HepG2 (cell line): ENCODE measurements at regions not wholly inside any gene's neighbourhood (a gene's known extent, or its start where the extent isn't known, plus 50 kb on each side); places are given as distances from the start of the nearest gene placed in this dataset.

ENCODE experiments used
- ATAC-seq: fragments of 200-7000 bp; cut with Tn5 transposase; 3 replicates; pipeline ENCODE4 v1.9.1; 2020; ENCODE audit warnings: mild to moderate bottlenecking, moderate library complexity
- BruUV-seq: library from RNA; stranded (reverse); fragments of 400-500 nt; replicated peaks from 2 replicates; lab custom pipeline; 2021; lab: Mats Ljungman, UMichigan
- CTCF ChIA-PET: fragments of 300-600 bp; formaldehyde crosslinking; extraction: SDS; loops from one replicate; lab custom pipeline; 2021; ENCODE audit warnings: low total read pairs, inconsistent platforms, low intra/inter-chr PET ratio; lab: Yijun Ruan, JAX
- POLR2A ChIA-PET: fragments of 350-600 bp; sonication (Branson Sonifier 250); formaldehyde crosslinking; loops from one replicate; lab custom pipeline; 2020; ENCODE audit warnings: antibody characterized with exemption, inconsistent platforms; lab: Yijun Ruan, JAX
- DNase-seq: peaks from one replicate; pipeline ENCODE4 v3.0.0-alpha.2; 2015; ENCODE audit warnings: low spot score
- FAIRE-seq: peaks from 3 replicates; lab custom pipeline; 2011; peaks lifted over from hg19 to GRCh38; lab: Jason Lieb, UNC
- H2AFZ ChIP-seq: one replicate; pipeline ENCODE4 v1.6.1; 2011; ENCODE audit warnings: low read length, inconsistent platforms
- H3K27ac ChIP-seq: fragments of 300-600 bp; 3 replicates; pipeline ENCODE4 v1.8.0; 2011; ENCODE audit warnings: mixed run types, mild to moderate bottlenecking, mixed read lengths, low read length, inconsistent platforms; ENCODE audit not compliant: insufficient read depth; ENCODE audit errors: extremely low read length
- H3K27me3 ChIP-seq, 2 experiments: fragments of 200-600 bp in 1 of 2; 2 replicates in 1 of 2; 3 replicates in 1 of 2; pipeline versions ENCODE4 v1.6.0 to v1.8.0; 2011; ENCODE audit warnings: low read length in 2 of 2, mild to moderate bottlenecking in 2 of 2, moderate library complexity in 2 of 2, inconsistent platforms in 1 of 2; ENCODE audit not compliant: insufficient read depth in 2 of 2, control insufficient read depth in 1 of 2
- H3K36me3 ChIP-seq, 2 experiments: fragments of 200-600 bp in 1 of 2; replicated peaks in 1 of 2; 2 replicates in 1 of 2; 3 replicates in 1 of 2; pipeline versions ENCODE4 v1.5.1 to v1.8.0; 2011; ENCODE audit warnings: low read length in 2 of 2, inconsistent platforms in 1 of 2; ENCODE audit not compliant: insufficient read depth in 2 of 2, control insufficient read depth in 1 of 2
- H3K4me1 ChIP-seq: 2 replicates; pipeline ENCODE4 v1.5.1; 2012; ENCODE audit warnings: low read length, inconsistent platforms; ENCODE audit not compliant: insufficient read depth
- H3K4me2 ChIP-seq: 2 replicates; pipeline ENCODE4 v1.6.0; 2011; ENCODE audit warnings: low read depth, low read length, inconsistent platforms
- H3K4me3 ChIP-seq, 3 experiments: fragments of 200-600 bp in 1 of 3; sonication (generic), shearing (Covaris generic) in 1 of 3; replicated peaks in 1 of 3; 2 replicates each; pipeline ENCODE4 v1.5.1; 2011 to 2016; ENCODE audit warnings: low read length in 3 of 3, inconsistent platforms in 2 of 3, low read depth in 2 of 3, mild to moderate bottlenecking in 2 of 3, control low read depth in 1 of 3, mixed read lengths in 1 of 3; ENCODE audit not compliant: insufficient read depth in 1 of 3
- H3K79me2 ChIP-seq: one replicate; pipeline ENCODE4 v1.6.1; 2011; ENCODE audit warnings: low read length, inconsistent platforms; ENCODE audit not compliant: insufficient read depth
- H3K9ac ChIP-seq: 2 replicates; pipeline ENCODE4 v1.6.0; 2011; ENCODE audit warnings: mild to moderate bottlenecking, low read depth, low read length, inconsistent platforms; ENCODE audit not compliant: insufficient read depth
- H3K9me3 ChIP-seq: 2 replicates; pipeline ENCODE4 v1.5.1; 2012; ENCODE audit warnings: mild to moderate bottlenecking, low read length
- H4K20me1 ChIP-seq: 2 replicates; pipeline ENCODE4 v1.6.0; 2011; ENCODE audit warnings: inconsistent platforms, mild to moderate bottlenecking, low read length, moderate library complexity; ENCODE audit not compliant: insufficient read depth
- ASH2L ChIP-seq: fragments of 300-600, 200-600 bp; sonication (generic); IDR thresholded peaks from 2 replicates; pipeline ENCODE4 v1.7.0; 2017; ENCODE audit warnings: low read depth, mild to moderate bottlenecking, moderate library complexity, mixed read lengths, low read length; ENCODE audit not compliant: insufficient read length
- ELF4 ChIP-seq: sonication (generic); formaldehyde crosslinking; IDR thresholded peaks from 2 replicates; pipeline ENCODE4 v1.5.0; 2020; ENCODE audit warnings: missing genetic modification reagents, mild to moderate bottlenecking, moderate library complexity, borderline replicate concordance
- FOXA3 ChIP-seq: IDR thresholded peaks from 2 replicates; pipeline ENCODE4 v1.6.1; 2016; ENCODE audit warnings: missing genetic modification reagents, missing compliant biosample characterization
- FOXM1 ChIP-seq: sonication (generic); formaldehyde crosslinking; IDR thresholded peaks from 2 replicates; pipeline ENCODE4 v1.5.0; 2020; ENCODE audit warnings: missing genetic modification reagents
- GATA4 ChIP-seq: sonication (generic); IDR thresholded peaks from 2 replicates; pipeline ENCODE4 v1.6.1; 2016; ENCODE audit warnings: antibody characterized with exemption, low read depth, borderline replicate concordance
- GFI1 ChIP-seq: sonication (generic); formaldehyde crosslinking; IDR thresholded peaks from 2 replicates; pipeline ENCODE4 v1.5.0; 2020; ENCODE audit warnings: missing genetic modification reagents, mild to moderate bottlenecking, borderline replicate concordance
- IKZF5 ChIP-seq: IDR thresholded peaks from 2 replicates; pipeline ENCODE4 v1.6.1; 2018; ENCODE audit warnings: missing genetic modification reagents, mild to moderate bottlenecking, missing compliant biosample characterization
- KAT7 ChIP-seq: IDR thresholded peaks from 2 replicates; pipeline ENCODE4 v1.6.1; 2018; ENCODE audit warnings: borderline replicate concordance, missing compliant biosample characterization
- KIAA2018 ChIP-seq: sonication (generic); formaldehyde crosslinking; IDR thresholded peaks from 2 replicates; pipeline ENCODE4 v1.5.0; 2020; ENCODE audit warnings: mild to moderate bottlenecking, missing genetic modification reagents, borderline replicate concordance
- LBX2 ChIP-seq: sonication (generic); formaldehyde crosslinking; IDR thresholded peaks from 2 replicates; pipeline ENCODE4 v1.5.0; 2020; ENCODE audit warnings: missing genetic modification reagents, mild to moderate bottlenecking, borderline replicate concordance
- MATR3 ChIP-seq: sonication (generic); formaldehyde crosslinking; IDR thresholded peaks from 2 replicates; pipeline ENCODE4 v1.4.0; 2020; ENCODE audit warnings: missing genetic modification reagents
- NCOA2 ChIP-seq: sonication (generic); formaldehyde crosslinking; IDR thresholded peaks from 2 replicates; pipeline ENCODE4 v1.8.0; 2022; ENCODE audit warnings: inconsistent platforms
- RCOR2 ChIP-seq: IDR thresholded peaks from 2 replicates; pipeline ENCODE4 v1.6.1; 2016; ENCODE audit warnings: missing biosample characterization, missing genetic modification reagents
- STAG1 ChIP-seq: sonication (generic); formaldehyde crosslinking; IDR thresholded peaks from 2 replicates; pipeline ENCODE4 v1.4.0; 2020; ENCODE audit warnings: missing genetic modification reagents
- ZNF264 ChIP-seq: sonication (generic); formaldehyde crosslinking; IDR thresholded peaks from 2 replicates; pipeline ENCODE4 v1.4.0; 2020; ENCODE audit warnings: missing genetic modification reagents
- ZNF552 ChIP-seq: sonication (generic); formaldehyde crosslinking; IDR thresholded peaks from 2 replicates; pipeline ENCODE4 v1.9.0; 2022; ENCODE audit warnings: missing genetic modification reagents, mild to moderate bottlenecking, borderline replicate concordance
- ZNF580 ChIP-seq: IDR thresholded peaks from 2 replicates; pipeline ENCODE4 v1.6.1; 2016; ENCODE audit warnings: low read depth, borderline replicate concordance
- WGBS: methylation state at CpG from one replicate; pipeline ENCODE4 v1.1.6; 2017; ENCODE audit warnings: low lambda C conversion rate; 5-methylcytosine and 5-hydroxymethylcytosine counted together
- in situ Hi-C: cut with HindIII; loops from 2 replicates; pipeline ENCODE4 v1.10.0; 2017; ENCODE audit warnings: low pct_unique_long_range_greater_than_20kb; ENCODE audit not compliant: extremely low pct_ligation_motif_present
- intact Hi-C: fragments of 100-400 bp; cut with micrococcal nuclease; formaldehyde crosslinking; loops from one replicate; pipeline ENCODE4 v1.10.0; 2022; ENCODE audit not compliant: unreplicated experiment

- in situ Hi-C loops: no loop called here
- DNase-seq (no peak), FAIRE-seq (no peak), ATAC-seq (no peak)
- no peaks in the 10 kb centered on the region for H3K79me2 ChIP-seq
- no peak overlapping the region for H2AFZ ChIP-seq
- ChIA-PET CTCF (no interaction called here), POLR2A (no interaction called here)
- intact Hi-C loops: no loop called here
- no peaks in the 10 kb centered on the region for H3K4me1 ChIP-seq
- H3K4me3 ChIP-seq: no peak overlapping the region
- WGBS: 21% methylated on average over 3 of the region's 3 CpGs
- no peaks in the 10 kb centered on the region for H3K9me3 ChIP-seq
- no TSS peak for BruUV-seq
- no peak overlapping the region for H3K27ac ChIP-seq
- H3K36me3 ChIP-seq: no peaks in the 10 kb centered on the region
- no peaks in the 10 kb centered on the region for H3K27me3 ChIP-seq
- H3K4me2 ChIP-seq: no peak overlapping the region
- no peak overlapping the region for H3K9ac ChIP-seq
- H4K20me1 ChIP-seq: no peaks in the 10 kb centered on the region
- TF ChIP-seq NCOA2 (no peak), ASH2L (no peak), LBX2 (CRISPR knock-in tag) (no peak), ELF4 (CRISPR knock-in tag) (no peak), ZNF580 (CRISPR knock-in tag) (no peak), ZNF264 (CRISPR knock-in tag) (no peak), ZNF552 (CRISPR knock-in tag) (no peak), FOXM1 (CRISPR knock-in tag) (no peak), STAG1 (CRISPR knock-in tag) (no peak), KAT7 (CRISPR knock-in tag) (no peak), GFI1 (CRISPR knock-in tag) (no peak), FOXA3 (CRISPR knock-in tag) (no peak), MATR3 (CRISPR knock-in tag) (no peak), GATA4 (no peak), RCOR2 (CRISPR knock-in tag) (no peak), IKZF5 (CRISPR knock-in tag) (no peak), KIAA2018 (no peak)
Measured at GRCh38 chr2:59777120-59777519, 776.3 kb downstream of the BCL11A start.
